Activated T-helper 1 cell treated with anti-CD3 and anti-CD28 coated beads, Interleukin-12 subunit alpha, Interleukin-12 subunit beta, Interleukin-2, Interleukin-4 antibody, amounts not matched to agents 30 ng/mL and 10 ng/mL and 1 ng/mL, durations not matched to agents 14 hours and 24 hours and 36 hours (primary cell): ENCODE measurements at regions not wholly inside any gene's neighbourhood (a gene's known extent, or its start where the extent isn't known, plus 50 kb on each side); places are given as distances from the start of the nearest gene placed in this dataset.

Experiments used
- DNase-seq: peaks from one replicate; pipeline ENCODE4 v3.0.0; 2021; ENCODE audit warnings: low spot score
- H3K27ac Mint-ChIP-seq: one replicate; pipeline ENCODE4 v1.8.0; 2021; ENCODE audit warnings: mild to moderate bottlenecking, mixed read lengths
- H3K27me3 Mint-ChIP-seq: one replicate; pipeline ENCODE4 v1.8.0; 2022; ENCODE audit warnings: mild to moderate bottlenecking, moderate library complexity, mixed read lengths; ENCODE audit not compliant: insufficient read depth
- H3K36me3 Mint-ChIP-seq: one replicate; pipeline ENCODE4 v1.8.0; 2021; ENCODE audit warnings: low read depth, mixed read lengths
- H3K4me1 Mint-ChIP-seq: one replicate; pipeline ENCODE4 v1.8.0; 2021; ENCODE audit warnings: low read depth, mixed read lengths
- H3K4me3 Mint-ChIP-seq: one replicate; pipeline ENCODE4 v1.8.0; 2021; ENCODE audit warnings: mild to moderate bottlenecking, moderate library complexity, mixed read lengths
- H3K9me3 Mint-ChIP-seq: one replicate; pipeline ENCODE4 v1.8.0; 2021; ENCODE audit warnings: mixed read lengths
- intact Hi-C: fragments of 100-400 bp; cut with micrococcal nuclease; formaldehyde crosslinking; loops from one replicate; pipeline ENCODE4 v1.15.1; 2024

- DNase-seq: no peak
- intact Hi-C loops: no loop called here
- Mint-ChIP-seq H3K36me3 (no peaks in the 10 kb centered on the region), H3K4me3 (no peak overlapping the region), H3K27ac (no peak overlapping the region), H3K9me3 (no peaks in the 10 kb centered on the region), H3K27me3 (no peaks in the 10 kb centered on the region), H3K4me1 (no peaks in the 10 kb centered on the region)
These were observed 136.7 kb downstream of the FGF10 start for GRCh38 chr5:44252545-44252944.

GRCh38 chr5:44246986-44247385, 142.2 kb downstream of the FGF10 start:
- H3K36me3 Mint-ChIP-seq: no peaks in the 10 kb centered on the region
- no peaks in the 10 kb centered on the region for H3K4me1 Mint-ChIP-seq
- H3K27me3 Mint-ChIP-seq: no peaks in the 10 kb centered on the region
- peaks cover 7% of the 10 kb centered on the region for H3K9me3 Mint-ChIP-seq
- no peak overlapping the region for H3K27ac Mint-ChIP-seq
- intact Hi-C loops: no loop called here
- no peak for DNase-seq
- H3K4me3 Mint-ChIP-seq: no peak overlapping the region

- Mint-ChIP-seq H3K9me3 (peaks cover 7% of the 10 kb centered on the region), H3K27me3 (no peaks in the 10 kb centered on the region), H3K27ac (no peak overlapping the region), H3K4me1 (no peaks in the 10 kb centered on the region), H3K36me3 (no peaks in the 10 kb centered on the region), H3K4me3 (no peak overlapping the region)
- intact Hi-C loops: no loop called here
- no peak for DNase-seq
These were observed 143.3 kb downstream of the FGF10 start for GRCh38 chr5:44245935-44246334.

GRCh38 chr5:44242791-44243190, 146.4 kb downstream of the FGF10 start:
- Mint-ChIP-seq H3K36me3 (no peaks in the 10 kb centered on the region), H3K27ac (no peak overlapping the region), H3K9me3 (peaks cover 7% of the 10 kb centered on the region), H3K4me3 (no peak overlapping the region), H3K4me1 (no peaks in the 10 kb centered on the region), H3K27me3 (no peaks in the 10 kb centered on the region)
- intact Hi-C loops: no loop called here
- no peak for DNase-seq

GRCh38 chr5:44236040-44236439, 153.2 kb downstream of the FGF10 start:
- Mint-ChIP-seq H3K9me3 (peaks cover 9% of the 10 kb centered on the region), H3K27me3 (no peaks in the 10 kb centered on the region), H3K27ac (no peak overlapping the region), H3K4me3 (no peak overlapping the region), H3K36me3 (no peaks in the 10 kb centered on the region), H3K4me1 (no peaks in the 10 kb centered on the region)
- DNase-seq: no peak
- intact Hi-C loops: no loop called here

- no peak for DNase-seq
- no peak overlapping the region for H3K4me3 Mint-ChIP-seq
- intact Hi-C loops: no loop called here
- no peak overlapping the region for H3K27ac Mint-ChIP-seq
- no peaks in the 10 kb centered on the region for H3K4me1 Mint-ChIP-seq
- H3K27me3 Mint-ChIP-seq: no peaks in the 10 kb centered on the region
- H3K9me3 Mint-ChIP-seq: peaks cover 18% of the 10 kb centered on the region
- H3K36me3 Mint-ChIP-seq: no peaks in the 10 kb centered on the region
These were observed 155.5 kb downstream of the FGF10 start for GRCh38 chr5:44233691-44234090.

- Mint-ChIP-seq H3K9me3 (peaks cover 6% of the 10 kb centered on the region), H3K36me3 (no peaks in the 10 kb centered on the region), H3K4me3 (no peak overlapping the region), H3K4me1 (no peaks in the 10 kb centered on the region), H3K27ac (no peak overlapping the region), H3K27me3 (peaks cover 1% of the 10 kb centered on the region)
- intact Hi-C loops: no loop called here
- no peak for DNase-seq
These were observed 163.7 kb downstream of the FGF10 start for GRCh38 chr5:44225231-44226160.

- intact Hi-C loops: no loop called here
- Mint-ChIP-seq H3K36me3 (no peaks in the 10 kb centered on the region), H3K4me1 (no peaks in the 10 kb centered on the region), H3K9me3 (peaks cover 23% of the 10 kb centered on the region), H3K4me3 (no peak overlapping the region), H3K27me3 (no peaks in the 10 kb centered on the region), H3K27ac (no peak overlapping the region)
- DNase-seq: no peak
These were observed 189.8 kb downstream of the FGF10 start for GRCh38 chr5:44199408-44199807.

- intact Hi-C loops: no loop called here
- H3K4me1 Mint-ChIP-seq: no peaks in the 10 kb centered on the region
- no peaks in the 10 kb centered on the region for H3K27me3 Mint-ChIP-seq
- no peaks in the 10 kb centered on the region for H3K36me3 Mint-ChIP-seq
- peaks cover 9% of the 10 kb centered on the region for H3K9me3 Mint-ChIP-seq
- no peak for DNase-seq
- no peak overlapping the region for H3K4me3 Mint-ChIP-seq
- no peak overlapping the region for H3K27ac Mint-ChIP-seq
These were observed 200.0 kb downstream of the FGF10 start for GRCh38 chr5:44189255-44189654.

- Mint-ChIP-seq H3K27me3 (no peaks in the 10 kb centered on the region), H3K4me3 (no peak overlapping the region), H3K9me3 (peaks cover 9% of the 10 kb centered on the region), H3K4me1 (no peaks in the 10 kb centered on the region), H3K27ac (no peak overlapping the region), H3K36me3 (no peaks in the 10 kb centered on the region)
- intact Hi-C loops: no loop called here
- no peak for DNase-seq
These were observed 201.2 kb downstream of the FGF10 start for GRCh38 chr5:44187973-44188372.

- no peaks in the 10 kb centered on the region for H3K27me3 Mint-ChIP-seq
- H3K4me1 Mint-ChIP-seq: no peaks in the 10 kb centered on the region
- H3K27ac Mint-ChIP-seq: no peak overlapping the region
- H3K36me3 Mint-ChIP-seq: no peaks in the 10 kb centered on the region
- peaks cover 8% of the 10 kb centered on the region for H3K9me3 Mint-ChIP-seq
- no peak overlapping the region for H3K4me3 Mint-ChIP-seq
- no peak for DNase-seq
- intact Hi-C loops: no loop called here
These were observed 205.5 kb downstream of the FGF10 start for GRCh38 chr5:44183753-44184152.

GRCh38 chr5:44183312-44183711, 205.9 kb downstream of the FGF10 start:
- DNase-seq: no peak
- H3K36me3 Mint-ChIP-seq: no peaks in the 10 kb centered on the region
- H3K9me3 Mint-ChIP-seq: peaks cover 8% of the 10 kb centered on the region
- H3K4me1 Mint-ChIP-seq: no peaks in the 10 kb centered on the region
- intact Hi-C loops: no loop called here
- no peak overlapping the region for H3K27ac Mint-ChIP-seq
- H3K4me3 Mint-ChIP-seq: no peak overlapping the region
- no peaks in the 10 kb centered on the region for H3K27me3 Mint-ChIP-seq

- no peaks in the 10 kb centered on the region for H3K27me3 Mint-ChIP-seq
- no peak overlapping the region for H3K27ac Mint-ChIP-seq
- H3K4me1 Mint-ChIP-seq: no peaks in the 10 kb centered on the region
- no peaks in the 10 kb centered on the region for H3K36me3 Mint-ChIP-seq
- H3K9me3 Mint-ChIP-seq: peaks cover 4% of the 10 kb centered on the region
- intact Hi-C loops: no loop called here
- DNase-seq: no peak
- no peak overlapping the region for H3K4me3 Mint-ChIP-seq
These were observed 210.8 kb downstream of the FGF10 start for GRCh38 chr5:44178414-44178813.

- H3K27me3 Mint-ChIP-seq: no peaks in the 10 kb centered on the region
- no peak overlapping the region for H3K27ac Mint-ChIP-seq
- no peak overlapping the region for H3K4me3 Mint-ChIP-seq
- DNase-seq: no peak
- H3K9me3 Mint-ChIP-seq: peaks cover 29% of the 10 kb centered on the region
- H3K4me1 Mint-ChIP-seq: no peaks in the 10 kb centered on the region
- intact Hi-C loops: no loop called here
- no peaks in the 10 kb centered on the region for H3K36me3 Mint-ChIP-seq
These were observed 221.7 kb downstream of the FGF10 start for GRCh38 chr5:44167540-44167939.
